Epidermal melanocyte (primary cell): ENCODE measurements at regions not wholly inside any gene's neighbourhood (a gene's known extent, or its start where the extent isn't known, plus 50 kb on each side); places are given as distances from the start of the nearest gene placed in this dataset.
"Not testable (repeated sequence)": the region's sequence is repeated elsewhere in the genome, so short reads cannot be mapped to it uniquely, and the experiment has no call there.

Source experiments
- DNase-seq: peaks from one replicate; pipeline ENCODE4 v3.0.0; 2011; ENCODE audit warnings: low spot score; ENCODE audit not compliant: insufficient read length

- no peak for DNase-seq
Measured at GRCh38 chr9:88280816-88281382, 107.3 kb upstream of the SPIN1 start.

- DNase-seq, result no peak
Measured at GRCh38 chr9:88278036-88278435, 110.2 kb upstream of the SPIN1 start.

GRCh38 chr9:88274078-88274477 lies 114.2 kb upstream of the SPIN1 start:
- no peak for DNase-seq

GRCh38 chr9:88272986-88273385 lies 115.3 kb upstream of the SPIN1 start:
- no peak for DNase-seq

- DNase-seq, result no peak
Measured at GRCh38 chr9:88270413-88270812, 117.8 kb upstream of the SPIN1 start.

- DNase-seq, result no peak
Measured at GRCh38 chr9:88268886-88269285, 119.4 kb upstream of the SPIN1 start.

GRCh38 chr9:88267283-88267682 lies 121.0 kb upstream of the SPIN1 start:
- no peak for DNase-seq

GRCh38 chr9:88266416-88266815 lies 121.8 kb upstream of the SPIN1 start:
- no peak for DNase-seq

- DNase-seq, result no peak
Measured at GRCh38 chr9:88259001-88259400, 120.7 kb upstream of the SPATA31C2 start.

GRCh38 chr9:88258601-88259000 lies 120.3 kb upstream of the SPATA31C2 start:
- DNase-seq, result no peak

- DNase-seq, result peak; percentile 80
Measured at GRCh38 chr9:88258024-88258423, 119.7 kb upstream of the SPATA31C2 start.

- DNase-seq, result no peak
Measured at GRCh38 chr9:88256216-88256615, 117.9 kb upstream of the SPATA31C2 start.

- not testable (repeated sequence) for DNase-seq
Measured at GRCh38 chr9:88255806-88256205, 117.5 kb upstream of the SPATA31C2 start.

- DNase-seq, result no peak
Measured at GRCh38 chr9:88251903-88252302, 113.6 kb upstream of the SPATA31C2 start.

GRCh38 chr9:88243736-88244135 lies 105.5 kb upstream of the SPATA31C2 start:
- no peak for DNase-seq

- DNase-seq, result no peak
Measured at GRCh38 chr9:88242879-88243278, 104.6 kb upstream of the SPATA31C2 start.

- DNase-seq, result no peak
Measured at GRCh38 chr9:88237991-88238571, 99.8 kb upstream of the SPATA31C2 start.

GRCh38 chr9:88237479-88237961 lies 99.2 kb upstream of the SPATA31C2 start:
- no peak for DNase-seq

GRCh38 chr9:88236511-88237478 lies 98.5 kb upstream of the SPATA31C2 start:
- DNase-seq, result no peak

- DNase-seq, result no peak
Measured at GRCh38 chr9:88235615-88236014, 97.3 kb upstream of the SPATA31C2 start.

GRCh38 chr9:88234114-88234513 lies 95.8 kb upstream of the SPATA31C2 start:
- no peak for DNase-seq

GRCh38 chr9:88233091-88233490 lies 94.8 kb upstream of the SPATA31C2 start:
- DNase-seq, result no peak
